22Rv1 (cell line): ENCODE measurements at regions not wholly inside any gene's neighbourhood (a gene's known extent, or its start where the extent isn't known, plus 50 kb on each side); places are given as distances from the start of the nearest gene placed in this dataset.

Experiments used
- ZFX ChIP-seq: fragments of 450-650 bp; IDR thresholded peaks from 2 replicates; pipeline ENCODE4 v1.6.1; 2017; ENCODE audit warnings: antibody characterized with exemption, borderline replicate concordance
- TF ChIP-seq, protein P1 (sequence below): fragments of 450-650 bp; IDR thresholded peaks from 2 replicates; pipeline ENCODE4 v1.5.1; 2017; ENCODE audit warnings: mild to moderate bottlenecking

- TF ChIP-seq, protein P1, sequence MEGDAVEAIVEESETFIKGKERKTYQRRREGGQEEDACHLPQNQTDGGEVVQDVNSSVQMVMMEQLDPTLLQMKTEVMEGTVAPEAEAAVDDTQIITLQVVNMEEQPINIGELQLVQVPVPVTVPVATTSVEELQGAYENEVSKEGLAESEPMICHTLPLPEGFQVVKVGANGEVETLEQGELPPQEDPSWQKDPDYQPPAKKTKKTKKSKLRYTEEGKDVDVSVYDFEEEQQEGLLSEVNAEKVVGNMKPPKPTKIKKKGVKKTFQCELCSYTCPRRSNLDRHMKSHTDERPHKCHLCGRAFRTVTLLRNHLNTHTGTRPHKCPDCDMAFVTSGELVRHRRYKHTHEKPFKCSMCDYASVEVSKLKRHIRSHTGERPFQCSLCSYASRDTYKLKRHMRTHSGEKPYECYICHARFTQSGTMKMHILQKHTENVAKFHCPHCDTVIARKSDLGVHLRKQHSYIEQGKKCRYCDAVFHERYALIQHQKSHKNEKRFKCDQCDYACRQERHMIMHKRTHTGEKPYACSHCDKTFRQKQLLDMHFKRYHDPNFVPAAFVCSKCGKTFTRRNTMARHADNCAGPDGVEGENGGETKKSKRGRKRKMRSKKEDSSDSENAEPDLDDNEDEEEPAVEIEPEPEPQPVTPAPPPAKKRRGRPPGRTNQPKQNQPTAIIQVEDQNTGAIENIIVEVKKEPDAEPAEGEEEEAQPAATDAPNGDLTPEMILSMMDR, result no peak
- no peak for TF ChIP-seq ZFX
These were observed 501.8 kb downstream of the BCOR start for GRCh38 chrX:39595977-39596376.
